GM23338 (cell line): ENCODE measurements at regions not wholly inside any gene's neighbourhood (a gene's known extent, or its start where the extent isn't known, plus 50 kb on each side); places are given as distances from the start of the nearest gene placed in this dataset.

Experiments
- EZH2 ChIP-seq: fragments of 200-600 bp; sonication (generic); IDR thresholded peaks from one replicate; pipeline ENCODE4 v1.8.0; 2017; ENCODE audit warnings: antibody characterized with exemption, mild to moderate bottlenecking, low read depth; ENCODE audit not compliant: unreplicated experiment
- ZNF114 ChIP-seq: fragments of 250-450 bp; sonication (Bioruptor Pico); IDR thresholded peaks from 2 replicates; pipeline ENCODE4 v1.5.0; 2020; ENCODE audit warnings: mild to moderate bottlenecking, moderate library complexity
- TF ChIP-seq, protein P1 (sequence below), 2 experiments: fragments of 200-600 bp in 1 of 2; sonication (generic) in 1 of 2; conservative IDR thresholded peaks; 2 replicates each; pipeline versions ENCODE4 v1.5.1 to v1.6.1; 2016 to 2017; ENCODE audit warnings: antibody characterized with exemption in 2 of 2, low read depth in 2 of 2, mild to moderate bottlenecking in 2 of 2, moderate library complexity in 1 of 2
- TF ChIP-seq, protein P2 (sequence below): IDR thresholded peaks from one replicate; pipeline ENCODE4 v1.6.1; 2018; ENCODE audit warnings: antibody characterized with exemption; ENCODE audit not compliant: unreplicated experiment

- TF ChIP-seq, protein P1, sequence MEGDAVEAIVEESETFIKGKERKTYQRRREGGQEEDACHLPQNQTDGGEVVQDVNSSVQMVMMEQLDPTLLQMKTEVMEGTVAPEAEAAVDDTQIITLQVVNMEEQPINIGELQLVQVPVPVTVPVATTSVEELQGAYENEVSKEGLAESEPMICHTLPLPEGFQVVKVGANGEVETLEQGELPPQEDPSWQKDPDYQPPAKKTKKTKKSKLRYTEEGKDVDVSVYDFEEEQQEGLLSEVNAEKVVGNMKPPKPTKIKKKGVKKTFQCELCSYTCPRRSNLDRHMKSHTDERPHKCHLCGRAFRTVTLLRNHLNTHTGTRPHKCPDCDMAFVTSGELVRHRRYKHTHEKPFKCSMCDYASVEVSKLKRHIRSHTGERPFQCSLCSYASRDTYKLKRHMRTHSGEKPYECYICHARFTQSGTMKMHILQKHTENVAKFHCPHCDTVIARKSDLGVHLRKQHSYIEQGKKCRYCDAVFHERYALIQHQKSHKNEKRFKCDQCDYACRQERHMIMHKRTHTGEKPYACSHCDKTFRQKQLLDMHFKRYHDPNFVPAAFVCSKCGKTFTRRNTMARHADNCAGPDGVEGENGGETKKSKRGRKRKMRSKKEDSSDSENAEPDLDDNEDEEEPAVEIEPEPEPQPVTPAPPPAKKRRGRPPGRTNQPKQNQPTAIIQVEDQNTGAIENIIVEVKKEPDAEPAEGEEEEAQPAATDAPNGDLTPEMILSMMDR (conservative IDR thresholded peaks at IDR 0.05; ENCODE audit: low read depth in 2 of 2): no peak
- TF ChIP-seq EZH2 (no peak), ZNF114 (CRISPR knock-in tag) (no peak)
- TF ChIP-seq, protein P2, sequence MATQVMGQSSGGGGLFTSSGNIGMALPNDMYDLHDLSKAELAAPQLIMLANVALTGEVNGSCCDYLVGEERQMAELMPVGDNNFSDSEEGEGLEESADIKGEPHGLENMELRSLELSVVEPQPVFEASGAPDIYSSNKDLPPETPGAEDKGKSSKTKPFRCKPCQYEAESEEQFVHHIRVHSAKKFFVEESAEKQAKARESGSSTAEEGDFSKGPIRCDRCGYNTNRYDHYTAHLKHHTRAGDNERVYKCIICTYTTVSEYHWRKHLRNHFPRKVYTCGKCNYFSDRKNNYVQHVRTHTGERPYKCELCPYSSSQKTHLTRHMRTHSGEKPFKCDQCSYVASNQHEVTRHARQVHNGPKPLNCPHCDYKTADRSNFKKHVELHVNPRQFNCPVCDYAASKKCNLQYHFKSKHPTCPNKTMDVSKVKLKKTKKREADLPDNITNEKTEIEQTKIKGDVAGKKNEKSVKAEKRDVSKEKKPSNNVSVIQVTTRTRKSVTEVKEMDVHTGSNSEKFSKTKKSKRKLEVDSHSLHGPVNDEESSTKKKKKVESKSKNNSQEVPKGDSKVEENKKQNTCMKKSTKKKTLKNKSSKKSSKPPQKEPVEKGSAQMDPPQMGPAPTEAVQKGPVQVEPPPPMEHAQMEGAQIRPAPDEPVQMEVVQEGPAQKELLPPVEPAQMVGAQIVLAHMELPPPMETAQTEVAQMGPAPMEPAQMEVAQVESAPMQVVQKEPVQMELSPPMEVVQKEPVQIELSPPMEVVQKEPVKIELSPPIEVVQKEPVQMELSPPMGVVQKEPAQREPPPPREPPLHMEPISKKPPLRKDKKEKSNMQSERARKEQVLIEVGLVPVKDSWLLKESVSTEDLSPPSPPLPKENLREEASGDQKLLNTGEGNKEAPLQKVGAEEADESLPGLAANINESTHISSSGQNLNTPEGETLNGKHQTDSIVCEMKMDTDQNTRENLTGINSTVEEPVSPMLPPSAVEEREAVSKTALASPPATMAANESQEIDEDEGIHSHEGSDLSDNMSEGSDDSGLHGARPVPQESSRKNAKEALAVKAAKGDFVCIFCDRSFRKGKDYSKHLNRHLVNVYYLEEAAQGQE: no peak
Measured at GRCh38 chr1:57659804-57660203, 235.9 kb upstream of the DAB1 start.
